Nephron (organoid): ENCODE measurements at regions not wholly inside any gene's neighbourhood (a gene's known extent, or its start where the extent isn't known, plus 50 kb on each side); places are given as distances from the start of the nearest gene placed in this dataset.
"Not testable (repeated sequence)": the region's sequence is repeated elsewhere in the genome, so short reads cannot be mapped to it uniquely, and the experiment has no call there.

Experiments used
- H3K27ac Mint-ChIP-seq, 3 experiments: 2 replicates each; pipeline ENCODE4 v1.8.0; 2020; ENCODE audit warnings: mixed read lengths in 3 of 3, mild to moderate bottlenecking in 2 of 3, moderate library complexity in 1 of 3
- H3K27me3 Mint-ChIP-seq: 2 replicates; pipeline ENCODE4 v1.8.0; 2021; ENCODE audit warnings: low read depth, mild to moderate bottlenecking, moderate library complexity, mixed read lengths
- H3K36me3 Mint-ChIP-seq: 2 replicates; pipeline ENCODE4 v1.8.0; 2020; ENCODE audit warnings: low read depth, mixed read lengths
- H3K4me1 Mint-ChIP-seq: 2 replicates; pipeline ENCODE4 v1.8.0; 2020; ENCODE audit warnings: mixed read lengths
- H3K4me3 Mint-ChIP-seq, 3 experiments: 2 replicates each; pipeline ENCODE4 v1.8.0; 2020; ENCODE audit warnings: mild to moderate bottlenecking in 3 of 3, mixed read lengths in 3 of 3, moderate library complexity in 2 of 3
- H3K9me3 Mint-ChIP-seq: 2 replicates; pipeline ENCODE4 v1.8.0; 2020; ENCODE audit warnings: mixed read lengths
- CTCF ChIP-seq, 3 experiments: fragments of 200-600 bp; sonication (generic); IDR thresholded peaks; one replicate each; pipeline ENCODE4 v1.5.0; 2021; ENCODE audit warnings: antibody characterized with exemption in 3 of 3; ENCODE audit not compliant: unreplicated experiment in 3 of 3

GRCh38 chr2:16386431-16386830 is 279.2 kb downstream of the CYRIA start:
- H3K27ac Mint-ChIP-seq: peak overlapping the region in 1 of 3 experiments; percentile 39
- TF ChIP-seq CTCF (IDR thresholded peaks at IDR 0.05; ENCODE audit: unreplicated experiment in 3 of 3): no peak
- peaks cover 2% of the 10 kb centered on the region for H3K27me3 Mint-ChIP-seq
- no peaks in the 10 kb centered on the region for H3K9me3 Mint-ChIP-seq
- no peaks in the 10 kb centered on the region for H3K4me1 Mint-ChIP-seq
- H3K36me3 Mint-ChIP-seq: no peaks in the 10 kb centered on the region
- no peak overlapping the region for H3K4me3 Mint-ChIP-seq

- Mint-ChIP-seq H3K4me3 (no peak overlapping the region), H3K27me3 (peaks cover 5% of the 10 kb centered on the region), H3K27ac (peak overlapping the region in 1 of 3 experiments; percentile 39), H3K9me3 (no peaks in the 10 kb centered on the region), H3K36me3 (no peaks in the 10 kb centered on the region), H3K4me1 (no peaks in the 10 kb centered on the region)
- no peak for TF ChIP-seq CTCF (IDR thresholded peaks at IDR 0.05; ENCODE audit: unreplicated experiment in 3 of 3)
These were observed 279.6 kb downstream of the CYRIA start for GRCh38 chr2:16386031-16386430.

- no peaks in the 10 kb centered on the region for H3K9me3 Mint-ChIP-seq
- no peak for TF ChIP-seq CTCF (IDR thresholded peaks at IDR 0.05; ENCODE audit: unreplicated experiment in 3 of 3)
- H3K27ac Mint-ChIP-seq: no peak overlapping the region
- no peaks in the 10 kb centered on the region for H3K36me3 Mint-ChIP-seq
- peaks cover 5% of the 10 kb centered on the region for H3K27me3 Mint-ChIP-seq
- H3K4me3 Mint-ChIP-seq: no peak overlapping the region
- no peaks in the 10 kb centered on the region for H3K4me1 Mint-ChIP-seq
These were observed 280.3 kb downstream of the CYRIA start for GRCh38 chr2:16385341-16385740.

GRCh38 chr2:16383411-16383810 is 282.2 kb downstream of the CYRIA start:
- Mint-ChIP-seq H3K27me3 (peaks cover 5% of the 10 kb centered on the region), H3K27ac (no peak overlapping the region), H3K9me3 (no peaks in the 10 kb centered on the region), H3K36me3 (no peaks in the 10 kb centered on the region), H3K4me1 (no peaks in the 10 kb centered on the region), H3K4me3 (no peak overlapping the region)
- no peak for TF ChIP-seq CTCF (IDR thresholded peaks at IDR 0.05; ENCODE audit: unreplicated experiment in 3 of 3)

GRCh38 chr2:16382451-16382850 is 283.2 kb downstream of the CYRIA start:
- Mint-ChIP-seq H3K27ac (no peak overlapping the region), H3K27me3 (peaks cover 5% of the 10 kb centered on the region), H3K9me3 (no peaks in the 10 kb centered on the region), H3K36me3 (no peaks in the 10 kb centered on the region), H3K4me1 (no peaks in the 10 kb centered on the region), H3K4me3 (no peak overlapping the region)
- TF ChIP-seq CTCF (IDR thresholded peaks at IDR 0.05; ENCODE audit: unreplicated experiment in 3 of 3): no peak

- no peak overlapping the region for H3K4me3 Mint-ChIP-seq
- H3K36me3 Mint-ChIP-seq: no peaks in the 10 kb centered on the region
- H3K9me3 Mint-ChIP-seq: no peaks in the 10 kb centered on the region
- TF ChIP-seq CTCF (IDR thresholded peaks at IDR 0.05; ENCODE audit: unreplicated experiment in 3 of 3): no peak
- H3K27me3 Mint-ChIP-seq: peaks cover 5% of the 10 kb centered on the region
- no peak overlapping the region for H3K27ac Mint-ChIP-seq
- no peaks in the 10 kb centered on the region for H3K4me1 Mint-ChIP-seq
These were observed 284.1 kb downstream of the CYRIA start for GRCh38 chr2:16381511-16381910.

GRCh38 chr2:16379901-16380300 is 285.7 kb downstream of the CYRIA start:
- H3K27ac Mint-ChIP-seq, H3K9me3 Mint-ChIP-seq, H3K4me1 Mint-ChIP-seq, H3K27me3 Mint-ChIP-seq, H3K36me3 Mint-ChIP-seq, H3K4me3 Mint-ChIP-seq: not testable (repeated sequence)

GRCh38 chr2:16379061-16379460 is 286.6 kb downstream of the CYRIA start:
- not testable (repeated sequence) for H3K27me3 Mint-ChIP-seq, H3K4me3 Mint-ChIP-seq, H3K9me3 Mint-ChIP-seq, H3K4me1 Mint-ChIP-seq, H3K27ac Mint-ChIP-seq, H3K36me3 Mint-ChIP-seq
